GM21360 (cell line): ENCODE measurements at regions not wholly inside any gene's neighbourhood (a gene's known extent, or its start where the extent isn't known, plus 50 kb on each side); places are given as distances from the start of the nearest gene placed in this dataset.

Source experiments
- ATAC-seq: cut with Tn5 transposase; IDR thresholded peaks from one replicate; pipeline ENCODE4 v1.9.1; 2021; ENCODE audit warnings: mild to moderate bottlenecking, moderate library complexity; ENCODE audit not compliant: unreplicated experiment

- no peak for ATAC-seq
Measured at GRCh38 chr14:100638211-100638855, 51.1 kb upstream of the BEGAIN start.

GRCh38 chr14:100639280-100639679 lies 52.1 kb upstream of the BEGAIN start:
- no peak for ATAC-seq

- ATAC-seq: peak; percentile 64
Measured at GRCh38 chr14:100640471-100641273, 53.5 kb upstream of the BEGAIN start.

DNA sequence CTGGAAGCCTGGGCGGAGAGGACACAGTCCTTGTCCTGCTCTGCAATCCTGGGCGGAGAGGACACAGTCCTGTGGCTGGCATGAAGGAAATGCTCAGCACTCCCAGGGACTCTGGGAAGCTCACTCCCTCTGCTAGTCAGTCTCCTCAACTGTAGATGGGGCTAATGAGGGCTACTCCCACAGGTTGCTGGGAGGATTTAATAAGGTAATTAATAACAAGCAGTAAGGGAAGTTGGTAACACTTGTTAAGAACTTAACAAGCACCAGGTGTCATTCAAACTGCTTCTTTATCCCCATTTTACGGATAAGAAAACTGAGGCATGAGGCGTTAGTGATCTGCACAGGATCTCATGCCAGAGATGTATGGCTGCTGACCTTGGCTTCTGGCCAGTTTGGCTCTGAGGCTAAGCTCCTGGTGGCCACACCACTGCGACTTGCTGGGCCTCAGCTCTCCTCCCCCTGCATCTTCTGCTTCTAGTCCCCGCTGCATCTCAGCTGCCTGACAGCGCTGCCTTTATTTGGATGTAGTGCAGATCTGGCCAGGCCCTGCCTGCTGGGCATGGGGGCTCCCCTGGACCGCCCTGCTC lies 54.1 kb upstream of the BEGAIN start:
- no peak for ATAC-seq

GRCh38 chr14:100643426-100643825 lies 56.2 kb upstream of the BEGAIN start:
- ATAC-seq: no peak

GRCh38 chr14:100644383-100644782 lies 57.2 kb upstream of the BEGAIN start:
- ATAC-seq: no peak

DNA sequence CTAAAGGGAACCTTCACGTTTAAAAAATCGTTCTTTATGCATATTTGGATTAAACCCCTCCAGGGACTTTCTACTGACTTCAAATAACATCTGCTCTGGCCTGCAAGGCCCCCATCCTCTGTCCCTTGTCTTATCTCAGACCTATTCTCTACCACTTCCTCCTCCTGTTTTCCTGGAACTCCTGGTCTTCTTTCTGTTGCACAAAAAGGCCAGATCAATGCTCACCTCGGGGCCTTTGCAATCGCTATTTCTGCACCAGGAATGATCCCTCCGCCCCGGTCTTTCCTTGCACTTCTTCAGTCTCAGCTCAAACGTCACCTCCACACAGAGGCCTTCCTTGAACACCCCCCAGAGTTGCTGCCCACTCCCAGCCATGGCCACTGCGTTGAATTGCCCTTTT lies 57.6 kb upstream of the BEGAIN start:
- no peak for ATAC-seq

GRCh38 chr14:100645196-100645981 lies 58.2 kb upstream of the BEGAIN start:
- ATAC-seq: peak; percentile 63

DNA sequence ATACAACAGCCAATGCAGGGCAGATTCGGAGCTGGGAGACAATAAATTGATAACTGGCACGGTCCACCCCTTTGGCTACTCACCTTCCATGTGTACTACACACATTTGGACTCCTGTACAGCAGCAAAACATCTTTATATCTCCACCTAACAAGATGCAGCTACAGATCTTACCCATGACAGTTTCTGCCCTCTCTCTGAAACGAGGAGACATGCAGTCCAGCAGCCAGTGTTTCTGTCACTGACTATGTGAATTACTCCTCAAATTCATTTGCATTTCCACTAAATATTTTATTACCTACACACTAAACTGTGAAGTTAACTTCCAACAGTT lies 58.7 kb upstream of the BEGAIN start:
- no peak for ATAC-seq

- ATAC-seq: no peak
Measured at GRCh38 chr14:100648474-100649172, 61.4 kb upstream of the BEGAIN start.

- no peak for ATAC-seq
Measured at GRCh38 chr14:100649173-100649519, 61.9 kb upstream of the BEGAIN start.

GRCh38 chr14:100651999-100652508 lies 64.8 kb upstream of the BEGAIN start:
- no peak for ATAC-seq

DNA sequence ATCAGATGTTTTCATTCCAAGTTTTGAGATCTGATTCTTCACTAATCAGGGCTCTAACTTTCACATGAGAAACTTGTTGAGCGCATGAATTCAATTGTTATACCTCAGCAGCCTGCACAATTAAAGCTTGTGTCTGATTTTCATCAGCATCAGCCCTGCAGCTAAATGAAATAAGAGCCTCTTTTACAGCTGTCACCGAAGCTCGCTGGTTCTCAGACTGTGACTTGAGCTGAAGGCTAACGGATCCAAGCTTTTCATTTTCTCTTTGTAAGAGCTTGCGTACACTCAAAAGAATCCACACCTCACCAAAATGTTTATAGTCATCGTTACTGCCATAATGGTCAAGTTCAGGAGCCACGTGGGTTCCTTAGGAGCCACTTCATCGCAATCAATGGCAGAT lies 65.5 kb upstream of the BEGAIN start:
- no peak for ATAC-seq

- ATAC-seq: no peak
Measured at GRCh38 chr14:100653409-100653808, 66.2 kb upstream of the BEGAIN start.

DNA sequence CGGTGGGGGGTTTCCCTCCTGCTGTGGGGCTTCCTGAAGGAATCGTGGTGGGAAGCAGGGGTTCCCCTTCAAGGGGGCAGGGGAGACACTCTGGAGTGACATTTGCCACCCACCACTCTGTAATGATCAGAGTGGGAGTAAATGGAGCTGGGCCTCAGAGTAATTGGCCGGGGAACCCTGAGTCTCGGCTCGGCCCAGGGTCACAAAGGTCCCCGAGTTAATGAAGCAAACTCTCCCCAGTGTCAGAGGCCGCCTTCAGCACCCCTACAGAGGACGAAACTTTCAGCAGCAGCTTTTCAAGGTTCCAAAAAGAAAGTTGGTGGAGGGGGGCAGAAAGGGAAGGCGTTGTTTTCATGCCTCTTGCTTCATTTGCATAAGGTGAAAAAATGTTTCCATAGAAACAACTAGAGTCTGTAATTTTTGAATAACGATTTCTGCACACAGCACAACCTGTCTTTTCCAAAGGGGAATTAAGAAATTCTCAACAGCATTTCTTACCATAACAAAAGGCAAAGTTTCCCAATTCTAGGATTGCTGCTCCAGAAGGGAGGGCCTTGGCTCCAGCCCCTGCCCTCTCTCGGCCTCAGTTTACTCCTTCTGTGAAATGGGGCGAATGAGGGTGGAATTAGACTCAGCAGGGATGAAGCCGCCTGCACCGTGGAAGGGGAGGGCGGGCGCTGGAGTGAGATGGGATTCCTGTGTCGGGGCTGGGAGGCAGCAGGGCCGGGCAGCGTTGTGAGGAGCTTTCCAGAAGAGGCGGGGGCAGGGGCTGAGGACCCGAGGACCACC lies 67.0 kb upstream of the BEGAIN start:
- ATAC-seq: no peak

DNA sequence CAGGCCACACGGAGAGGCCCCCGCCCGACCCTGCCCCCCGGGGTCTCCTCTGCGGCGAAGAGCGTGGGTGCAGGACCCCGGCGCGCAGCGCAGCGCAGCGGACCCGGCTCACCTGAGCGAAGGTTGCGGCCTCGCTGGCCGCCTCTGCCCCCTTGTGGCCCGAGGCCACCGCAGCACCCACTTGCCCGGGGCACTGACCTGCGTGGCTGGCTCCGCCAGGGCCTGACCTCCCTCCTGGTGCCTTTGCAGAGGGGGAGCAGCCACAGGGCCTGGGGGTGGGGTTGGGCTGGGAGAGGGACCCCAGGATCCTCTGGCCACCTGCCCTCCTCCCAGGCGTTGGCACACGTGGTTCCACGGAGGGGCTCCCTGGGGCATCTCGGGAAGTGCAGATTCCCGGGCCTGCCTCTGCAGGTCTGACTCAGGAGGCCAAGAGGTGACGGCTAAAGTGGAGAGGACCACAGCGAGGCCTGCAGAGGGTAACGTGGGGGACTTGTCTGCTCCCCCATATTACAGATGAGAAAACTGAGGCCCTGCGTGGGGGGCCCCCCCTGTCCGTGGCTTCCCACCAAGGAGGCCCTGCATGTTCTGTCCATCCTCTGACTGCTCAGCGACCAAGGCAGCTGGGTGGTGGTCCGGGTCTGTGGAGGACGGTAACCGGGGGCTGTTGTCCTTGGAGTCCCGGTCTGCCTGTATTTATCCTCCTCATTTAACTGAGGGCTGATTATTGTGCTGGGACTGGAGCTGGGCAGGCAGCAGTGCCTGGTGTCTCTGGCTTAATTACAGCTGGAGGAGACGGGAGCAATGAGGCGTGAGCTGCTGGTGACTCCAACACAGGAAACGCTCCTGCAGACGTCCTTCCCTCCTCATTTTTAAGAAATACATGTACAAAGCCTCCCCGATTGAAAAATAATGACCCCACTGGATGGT lies 67.9 kb upstream of the BEGAIN start:
- no peak for ATAC-seq

DNA sequence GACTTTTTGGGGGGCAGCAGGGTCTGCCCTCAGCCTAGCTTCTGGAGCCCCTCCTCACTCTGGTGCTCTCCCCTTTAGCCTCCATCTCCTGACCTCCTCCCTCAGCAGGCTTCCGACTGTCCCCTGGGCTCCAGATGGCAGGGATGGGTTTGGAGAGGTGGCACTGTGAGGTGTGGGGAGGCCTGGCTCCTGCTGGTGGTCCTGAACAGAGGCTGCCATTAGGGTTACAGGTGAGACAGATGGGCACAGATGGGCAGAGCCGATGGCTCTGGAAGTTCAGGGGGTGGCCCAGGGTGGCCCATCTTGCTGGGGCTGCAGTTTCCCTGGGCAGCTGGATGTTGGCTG lies 68.5 kb upstream of the BEGAIN start:
- no peak for ATAC-seq

GRCh38 chr14:100656996-100657395 lies 69.7 kb upstream of the DLK1 start:
- no peak for ATAC-seq

DNA sequence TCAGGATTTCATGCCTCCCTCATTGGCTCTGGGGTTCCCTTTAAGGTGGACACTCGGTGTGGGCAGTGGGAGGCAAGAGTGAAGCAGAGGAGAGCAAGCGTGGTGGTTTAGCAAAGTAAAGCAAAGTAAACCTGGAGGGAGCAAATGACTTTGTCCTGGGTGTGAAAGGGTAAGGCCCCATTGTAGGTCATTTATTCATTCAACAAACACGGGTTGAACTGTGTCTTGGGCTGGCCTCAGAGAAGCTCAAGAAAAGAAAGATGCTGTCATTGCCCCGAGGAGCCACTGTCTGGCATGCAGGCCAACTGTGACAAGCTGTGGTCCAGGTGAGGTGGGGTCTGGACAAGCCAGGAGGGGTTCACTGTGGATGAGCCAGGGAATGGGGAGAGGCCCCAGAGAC lies 68.9 kb upstream of the DLK1 start:
- no peak for ATAC-seq
